HG02970 (cell line): ENCODE measurements at regions not wholly inside any gene's neighbourhood (a gene's known extent, or its start where the extent isn't known, plus 50 kb on each side); places are given as distances from the start of the nearest gene placed in this dataset.
"Not testable (repeated sequence)": the region's sequence is repeated elsewhere in the genome, so short reads cannot be mapped to it uniquely, and the experiment has no call there.

ENCODE experiments used
- ATAC-seq: cut with Tn5 transposase; IDR thresholded peaks from one replicate; pipeline ENCODE4 v1.9.1; 2021; ENCODE audit warnings: mild to moderate bottlenecking, moderate library complexity, moderate number of reproducible peaks; ENCODE audit not compliant: unreplicated experiment, low FRiP score

GRCh38 chr5:164505791-164506190 lies 1000.4 kb downstream of the MAT2B start:
- no peak for ATAC-seq

- no peak for ATAC-seq
These were observed 1012.8 kb downstream of the MAT2B start for GRCh38 chr5:164518067-164518740.

GRCh38 chr5:164518741-164519080 lies 1013.3 kb downstream of the MAT2B start:
- ATAC-seq = no peak

- no peak for ATAC-seq
These were observed 1026.9 kb downstream of the MAT2B start for GRCh38 chr5:164532235-164532900.

GRCh38 chr5:164533426-164533825 lies 1028.0 kb downstream of the MAT2B start:
- not testable (repeated sequence) for ATAC-seq

GRCh38 chr5:164540174-164540573 lies 1034.8 kb downstream of the MAT2B start:
- ATAC-seq = no peak

GRCh38 chr5:164545507-164545906 lies 1040.1 kb downstream of the MAT2B start:
- no peak for ATAC-seq

GRCh38 chr5:164553851-164554250 lies 1048.4 kb downstream of the MAT2B start:
- no peak for ATAC-seq

- ATAC-seq = no peak
These were observed 1050.4 kb downstream of the MAT2B start for GRCh38 chr5:164555809-164556208.

GRCh38 chr5:164560216-164560615 lies 1054.8 kb downstream of the MAT2B start:
- no peak for ATAC-seq

- ATAC-seq = no peak
These were observed 1056.8 kb downstream of the MAT2B start for GRCh38 chr5:164561933-164562872.

- ATAC-seq = no peak
These were observed 1058.0 kb downstream of the MAT2B start for GRCh38 chr5:164563370-164563769.

GRCh38 chr5:164573397-164573796 lies 1068.0 kb downstream of the MAT2B start:
- no peak for ATAC-seq

- no peak for ATAC-seq
These were observed 1071.8 kb downstream of the MAT2B start for GRCh38 chr5:164577201-164577600.

- no peak for ATAC-seq
These were observed 1072.3 kb downstream of the MAT2B start for GRCh38 chr5:164577742-164578141.

- ATAC-seq = no peak
These were observed 1073.0 kb downstream of the MAT2B start for GRCh38 chr5:164578401-164578800.

- ATAC-seq = no peak
These were observed 1073.5 kb downstream of the MAT2B start for GRCh38 chr5:164578911-164579310.

GRCh38 chr5:164580155-164580554 lies 1074.7 kb downstream of the MAT2B start:
- no peak for ATAC-seq

GRCh38 chr5:164581889-164582288 lies 1076.5 kb downstream of the MAT2B start:
- no peak for ATAC-seq

- ATAC-seq = no peak
These were observed 1088.6 kb downstream of the MAT2B start for GRCh38 chr5:164593982-164594381.

GRCh38 chr5:164597293-164597900 lies 1092.0 kb downstream of the MAT2B start:
- ATAC-seq = no peak
